ENCODE measurements at regions not wholly inside any gene's neighbourhood (a gene's known extent, or its start where the extent isn't known, plus 50 kb on each side); places are given as distances from the start of the nearest gene placed in this dataset.

GRCh38 chrX:57771689-57772088 is 91.6 kb upstream of the NLRP2B start:
- Histone ChIP-seq H3K27me3 (no peaks in the 10 kb centered on the region), H3K4me3 (no peak overlapping the region), H3K9me3 (no peaks in the 10 kb centered on the region), H3K36me3 (no peaks in the 10 kb centered on the region), H3K4me1 (no peaks in the 10 kb centered on the region), H3K27ac (no peak overlapping the region)
- DNase-seq (ENCODE audit: low spot score), result no peak
- TF ChIP-seq, protein P1, sequence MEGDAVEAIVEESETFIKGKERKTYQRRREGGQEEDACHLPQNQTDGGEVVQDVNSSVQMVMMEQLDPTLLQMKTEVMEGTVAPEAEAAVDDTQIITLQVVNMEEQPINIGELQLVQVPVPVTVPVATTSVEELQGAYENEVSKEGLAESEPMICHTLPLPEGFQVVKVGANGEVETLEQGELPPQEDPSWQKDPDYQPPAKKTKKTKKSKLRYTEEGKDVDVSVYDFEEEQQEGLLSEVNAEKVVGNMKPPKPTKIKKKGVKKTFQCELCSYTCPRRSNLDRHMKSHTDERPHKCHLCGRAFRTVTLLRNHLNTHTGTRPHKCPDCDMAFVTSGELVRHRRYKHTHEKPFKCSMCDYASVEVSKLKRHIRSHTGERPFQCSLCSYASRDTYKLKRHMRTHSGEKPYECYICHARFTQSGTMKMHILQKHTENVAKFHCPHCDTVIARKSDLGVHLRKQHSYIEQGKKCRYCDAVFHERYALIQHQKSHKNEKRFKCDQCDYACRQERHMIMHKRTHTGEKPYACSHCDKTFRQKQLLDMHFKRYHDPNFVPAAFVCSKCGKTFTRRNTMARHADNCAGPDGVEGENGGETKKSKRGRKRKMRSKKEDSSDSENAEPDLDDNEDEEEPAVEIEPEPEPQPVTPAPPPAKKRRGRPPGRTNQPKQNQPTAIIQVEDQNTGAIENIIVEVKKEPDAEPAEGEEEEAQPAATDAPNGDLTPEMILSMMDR (IDR thresholded peaks at IDR 0.05), result no peak

GRCh38 chrX:57752866-57753265 is 72.8 kb upstream of the NLRP2B start:
- Histone ChIP-seq H3K36me3 (no peaks in the 10 kb centered on the region), H3K9me3 (peaks cover 0 to 29% of the 10 kb centered on the region in 2 donors), H3K4me1 (no peaks in the 10 kb centered on the region), H3K4me3 (no peak overlapping the region), H3K27me3 (no peaks in the 10 kb centered on the region), H3K27ac (no peak overlapping the region)
- no peak for DNase-seq (ENCODE audit: low spot score)
- TF ChIP-seq, protein P1 (IDR thresholded peaks at IDR 0.05), result no peak

GRCh38 chrX:57741107-57741506 is 61.0 kb upstream of the NLRP2B start:
- TF ChIP-seq, protein P1 (IDR thresholded peaks at IDR 0.05), result no peak
- H3K36me3 ChIP-seq, result no peaks in the 10 kb centered on the region
- H3K27ac ChIP-seq, result no peak overlapping the region
- no peaks in the 10 kb centered on the region for H3K9me3 ChIP-seq
- no peak for DNase-seq (ENCODE audit: low spot score)
- no peak overlapping the region for H3K4me3 ChIP-seq
- no peaks in the 10 kb centered on the region for H3K4me1 ChIP-seq
- peaks cover 0 to 3% of the 10 kb centered on the region in 2 donors for H3K27me3 ChIP-seq

GRCh38 chrX:57737881-57738280 is 57.8 kb upstream of the NLRP2B start:
- TF ChIP-seq, protein P1 (IDR thresholded peaks at IDR 0.05), result no peak
- Histone ChIP-seq H3K27ac (no peak overlapping the region), H3K9me3 (no peaks in the 10 kb centered on the region), H3K36me3 (no peaks in the 10 kb centered on the region), H3K27me3 (peaks cover 0 to 4% of the 10 kb centered on the region in 2 donors), H3K4me1 (no peaks in the 10 kb centered on the region), H3K4me3 (no peak overlapping the region)
- no peak for DNase-seq (ENCODE audit: low spot score)
